ENCODE measurements at regions not wholly inside any gene's neighbourhood (a gene's known extent, or its start where the extent isn't known, plus 50 kb on each side); places are given as distances from the start of the nearest gene placed in this dataset.

GRCh38 chr13:96925916-96926628 is 68.2 kb downstream of the OXGR1 start (continued):
- no peak for TF ChIP-seq ZHX1 (CRISPR knock-in tag; IDR thresholded peaks at IDR 0.05; ENCODE audit: low read depth)
- TF ChIP-seq GFI1 (CRISPR knock-in tag; IDR thresholded peaks at IDR 0.05; ENCODE audit: borderline replicate concordance): peak; percentile 99
- TF ChIP-seq ZFP37 (CRISPR knock-in tag; IDR thresholded peaks at IDR 0.05; ENCODE audit: borderline replicate concordance): no peak
- TF ChIP-seq FOXP1 (IDR thresholded peaks at IDR 0.05): no peak
- peak; percentile 83 for TF ChIP-seq FOXP1 (CRISPR knock-in tag; IDR thresholded peaks at IDR 0.05)
- TF ChIP-seq EED (CRISPR knock-in tag; IDR thresholded peaks at IDR 0.05): no peak
- no peak for TF ChIP-seq SNRNP70 (IDR thresholded peaks at IDR 0.05; ENCODE audit: low read depth, low read length)
- no peak for TF ChIP-seq ZNF737 (CRISPR knock-in tag; IDR thresholded peaks at IDR 0.05; ENCODE audit: borderline replicate concordance)
- TF ChIP-seq NFIC (IDR thresholded peaks at IDR 0.05; ENCODE audit: low read length): peak; percentile 71; the same call in 1 of the 2 replicates
- no peak for TF ChIP-seq YEATS4 (CRISPR knock-in tag; IDR thresholded peaks at IDR 0.05; ENCODE audit: borderline replicate concordance)
- TF ChIP-seq BCL6 (CRISPR knock-in tag; IDR thresholded peaks at IDR 0.05): peak; percentile 70; the same call in 1 of the 2 replicates
- no peak for TF ChIP-seq KLF12 (CRISPR knock-in tag; IDR thresholded peaks at IDR 0.05; ENCODE audit: borderline replicate concordance)
- peak; percentile 32; the same call in 1 of the 2 replicates for TF ChIP-seq KDM6A (CRISPR knock-in tag; IDR thresholded peaks at IDR 0.05; ENCODE audit: low read depth)
- no peak for TF ChIP-seq ZNF512 (CRISPR knock-in tag; IDR thresholded peaks at IDR 0.05)
- TF ChIP-seq ZNF276 (CRISPR knock-in tag; IDR thresholded peaks at IDR 0.05; ENCODE audit: low read depth): no peak
- TF ChIP-seq STAT6 (CRISPR knock-in tag; IDR thresholded peaks at IDR 0.05; ENCODE audit: borderline replicate concordance): no peak
- peak; percentile 52 for TF ChIP-seq FOSL2 (CRISPR knock-in tag; IDR thresholded peaks at IDR 0.05)
- peak; percentile 45 to 83 for TF ChIP-seq MAFK (conservative IDR thresholded peaks at IDR 0.05 in 1 of 2, IDR thresholded peaks at IDR 0.05 in 1 of 2; ENCODE audit: low read length in 2 of 2)
- TF ChIP-seq E2F1 (CRISPR knock-in tag; IDR thresholded peaks at IDR 0.05): no peak
- peak; percentile 42; the same call in 1 of the 2 replicates for TF ChIP-seq TBX2 (CRISPR knock-in tag; IDR thresholded peaks at IDR 0.05; ENCODE audit: borderline replicate concordance)
